Ishikawa (cell line): ENCODE measurements at regions not wholly inside any gene's neighbourhood (a gene's known extent, or its start where the extent isn't known, plus 50 kb on each side); places are given as distances from the start of the nearest gene placed in this dataset.

ENCODE experiments used
- NFIC ChIP-seq: IDR thresholded peaks from 2 replicates; pipeline ENCODE4 v1.6.1; 2012
- TAF1 ChIP-seq: IDR thresholded peaks from 2 replicates; pipeline ENCODE4 v1.6.1; 2012; ENCODE audit warnings: low read depth, mild to moderate bottlenecking
- TF ChIP-seq, protein P1 (sequence below): IDR thresholded peaks from 2 replicates; pipeline ENCODE4 v1.6.1; 2012
- TF ChIP-seq, protein P2 (sequence below): IDR thresholded peaks from 2 replicates; pipeline ENCODE4 v1.6.1; 2012; ENCODE audit warnings: low read depth, mild to moderate bottlenecking

DNA sequence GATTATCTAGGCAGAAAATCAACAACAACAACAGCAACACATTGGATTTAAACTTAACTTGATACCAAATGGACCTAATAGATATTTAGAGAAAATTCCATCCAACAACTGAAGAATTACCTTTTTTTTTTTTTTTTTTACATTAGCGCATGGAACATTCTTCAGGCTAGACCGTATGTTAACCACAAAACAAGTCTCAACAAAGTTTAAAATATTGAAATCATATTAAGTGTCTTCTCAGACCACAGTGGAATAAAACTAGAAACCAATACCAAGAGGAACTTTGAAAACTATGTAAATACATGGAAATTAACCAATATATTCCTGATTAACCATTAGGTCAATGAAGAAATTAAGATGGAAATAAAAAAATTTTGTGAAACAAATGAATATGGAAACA is 315.8 kb downstream of the CSNK1G3 start:
- TF ChIP-seq, protein P1, sequence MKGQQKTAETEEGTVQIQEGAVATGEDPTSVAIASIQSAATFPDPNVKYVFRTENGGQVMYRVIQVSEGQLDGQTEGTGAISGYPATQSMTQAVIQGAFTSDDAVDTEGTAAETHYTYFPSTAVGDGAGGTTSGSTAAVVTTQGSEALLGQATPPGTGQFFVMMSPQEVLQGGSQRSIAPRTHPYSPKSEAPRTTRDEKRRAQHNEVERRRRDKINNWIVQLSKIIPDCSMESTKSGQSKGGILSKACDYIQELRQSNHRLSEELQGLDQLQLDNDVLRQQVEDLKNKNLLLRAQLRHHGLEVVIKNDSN: no peak
- TF ChIP-seq, protein P2, sequence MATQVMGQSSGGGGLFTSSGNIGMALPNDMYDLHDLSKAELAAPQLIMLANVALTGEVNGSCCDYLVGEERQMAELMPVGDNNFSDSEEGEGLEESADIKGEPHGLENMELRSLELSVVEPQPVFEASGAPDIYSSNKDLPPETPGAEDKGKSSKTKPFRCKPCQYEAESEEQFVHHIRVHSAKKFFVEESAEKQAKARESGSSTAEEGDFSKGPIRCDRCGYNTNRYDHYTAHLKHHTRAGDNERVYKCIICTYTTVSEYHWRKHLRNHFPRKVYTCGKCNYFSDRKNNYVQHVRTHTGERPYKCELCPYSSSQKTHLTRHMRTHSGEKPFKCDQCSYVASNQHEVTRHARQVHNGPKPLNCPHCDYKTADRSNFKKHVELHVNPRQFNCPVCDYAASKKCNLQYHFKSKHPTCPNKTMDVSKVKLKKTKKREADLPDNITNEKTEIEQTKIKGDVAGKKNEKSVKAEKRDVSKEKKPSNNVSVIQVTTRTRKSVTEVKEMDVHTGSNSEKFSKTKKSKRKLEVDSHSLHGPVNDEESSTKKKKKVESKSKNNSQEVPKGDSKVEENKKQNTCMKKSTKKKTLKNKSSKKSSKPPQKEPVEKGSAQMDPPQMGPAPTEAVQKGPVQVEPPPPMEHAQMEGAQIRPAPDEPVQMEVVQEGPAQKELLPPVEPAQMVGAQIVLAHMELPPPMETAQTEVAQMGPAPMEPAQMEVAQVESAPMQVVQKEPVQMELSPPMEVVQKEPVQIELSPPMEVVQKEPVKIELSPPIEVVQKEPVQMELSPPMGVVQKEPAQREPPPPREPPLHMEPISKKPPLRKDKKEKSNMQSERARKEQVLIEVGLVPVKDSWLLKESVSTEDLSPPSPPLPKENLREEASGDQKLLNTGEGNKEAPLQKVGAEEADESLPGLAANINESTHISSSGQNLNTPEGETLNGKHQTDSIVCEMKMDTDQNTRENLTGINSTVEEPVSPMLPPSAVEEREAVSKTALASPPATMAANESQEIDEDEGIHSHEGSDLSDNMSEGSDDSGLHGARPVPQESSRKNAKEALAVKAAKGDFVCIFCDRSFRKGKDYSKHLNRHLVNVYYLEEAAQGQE: no peak
- TF ChIP-seq NFIC: no peak
- TF ChIP-seq TAF1: no peak
